WERI-Rb-1 (cell line): ENCODE measurements at regions not wholly inside any gene's neighbourhood (a gene's known extent, or its start where the extent isn't known, plus 50 kb on each side); places are given as distances from the start of the nearest gene placed in this dataset.

Source experiments
- DNase-seq: peaks from one replicate; pipeline ENCODE4 v3.0.0-alpha.2; 2020
- H3K27ac ChIP-seq: fragments of 250-450 bp; sonication (Bioruptor Pico); 2 replicates; pipeline ENCODE4 v1.5.1; 2020; ENCODE audit warnings: mild to moderate bottlenecking, moderate library complexity
- H3K27me3 ChIP-seq: fragments of 250-450 bp; sonication (Bioruptor Pico); 2 replicates; pipeline ENCODE4 v1.5.1; 2021; ENCODE audit warnings: mild to moderate bottlenecking, low read depth, moderate library complexity; ENCODE audit not compliant: insufficient read depth, severe bottlenecking
- H3K36me3 ChIP-seq: fragments of 250-450 bp; sonication (Bioruptor Pico); 2 replicates; pipeline ENCODE4 v1.5.1; 2020; ENCODE audit warnings: mild to moderate bottlenecking, moderate library complexity
- H3K4me3 ChIP-seq: 2 replicates; pipeline ENCODE4 v1.5.1; 2011; ENCODE audit warnings: low read depth, mild to moderate bottlenecking, control low read depth, low read length
- H3K9me3 ChIP-seq: fragments of 250-450 bp; sonication (Bioruptor Pico); 2 replicates; pipeline ENCODE4 v1.5.1; 2021; ENCODE audit warnings: mild to moderate bottlenecking, moderate library complexity; ENCODE audit not compliant: severe bottlenecking
- CTCF ChIP-seq: IDR thresholded peaks from 2 replicates; pipeline ENCODE4 v1.5.1; 2011; ENCODE audit warnings: low read depth, mild to moderate bottlenecking, control low read depth, inconsistent platforms, low read length

GRCh38 chr2:138910427-138910826 is 130.2 kb upstream of the NXPH2 start:
- Histone ChIP-seq H3K27me3 (no peaks in the 10 kb centered on the region), H3K36me3 (no peaks in the 10 kb centered on the region), H3K9me3 (peaks cover 3% of the 10 kb centered on the region), H3K4me3 (no peak overlapping the region), H3K27ac (no peak overlapping the region)
- DNase-seq = no peak
- no peak for TF ChIP-seq CTCF

GRCh38 chr2:138906549-138906948 is 126.4 kb upstream of the NXPH2 start:
- Histone ChIP-seq H3K27me3 (no peaks in the 10 kb centered on the region), H3K9me3 (no peaks in the 10 kb centered on the region), H3K36me3 (no peaks in the 10 kb centered on the region), H3K27ac (no peak overlapping the region), H3K4me3 (no peak overlapping the region)
- no peak for TF ChIP-seq CTCF
- no peak for DNase-seq

GRCh38 chr2:138902239-138902871 is 122.2 kb upstream of the NXPH2 start:
- Histone ChIP-seq H3K36me3 (no peaks in the 10 kb centered on the region), H3K27ac (no peak overlapping the region), H3K27me3 (no peaks in the 10 kb centered on the region), H3K4me3 (no peak overlapping the region), H3K9me3 (no peaks in the 10 kb centered on the region)
- no peak for TF ChIP-seq CTCF
- DNase-seq = no peak

- no peak overlapping the region for H3K27ac ChIP-seq
- no peak overlapping the region for H3K4me3 ChIP-seq
- no peaks in the 10 kb centered on the region for H3K36me3 ChIP-seq
- H3K27me3 ChIP-seq = no peaks in the 10 kb centered on the region
- H3K9me3 ChIP-seq = no peaks in the 10 kb centered on the region
- DNase-seq = no peak
- TF ChIP-seq CTCF = no peak
Measured at GRCh38 chr2:138901530-138901929, 121.3 kb upstream of the NXPH2 start.

GRCh38 chr2:138898855-138899254 is 118.7 kb upstream of the NXPH2 start:
- Histone ChIP-seq H3K9me3 (no peaks in the 10 kb centered on the region), H3K36me3 (no peaks in the 10 kb centered on the region), H3K4me3 (no peak overlapping the region), H3K27me3 (no peaks in the 10 kb centered on the region), H3K27ac (no peak overlapping the region)
- no peak for DNase-seq
- no peak for TF ChIP-seq CTCF

GRCh38 chr2:138897274-138897673 is 117.1 kb upstream of the NXPH2 start:
- DNase-seq = no peak
- Histone ChIP-seq H3K27ac (no peak overlapping the region), H3K9me3 (no peaks in the 10 kb centered on the region), H3K4me3 (no peak overlapping the region), H3K36me3 (no peaks in the 10 kb centered on the region), H3K27me3 (no peaks in the 10 kb centered on the region)
- TF ChIP-seq CTCF = no peak
